ENCODE measurements at regions not wholly inside any gene's neighbourhood (a gene's known extent, or its start where the extent isn't known, plus 50 kb on each side); places are given as distances from the start of the nearest gene placed in this dataset.

DNA sequence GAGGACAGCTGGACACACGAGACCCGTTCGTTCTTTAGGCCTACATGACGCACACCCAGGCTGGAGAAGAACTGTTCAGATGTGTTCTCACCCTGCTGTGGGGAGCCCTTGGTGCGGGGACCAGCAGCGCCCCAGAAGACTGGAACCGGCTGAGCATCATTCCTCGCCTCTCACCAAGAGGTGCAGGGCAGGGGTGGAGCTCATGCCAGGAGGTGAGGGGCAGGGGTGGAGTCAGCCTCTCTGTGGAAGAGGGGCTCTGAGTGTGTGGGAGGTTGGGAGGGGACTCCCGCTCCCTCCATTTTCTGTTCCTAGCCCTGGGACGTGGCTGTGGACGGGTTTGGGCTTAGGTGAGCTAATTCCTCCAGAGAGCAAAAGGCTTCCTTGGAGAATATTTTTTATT lies 66.0 kb upstream of the SHH start:
- no peak for DNase-seq

DNA sequence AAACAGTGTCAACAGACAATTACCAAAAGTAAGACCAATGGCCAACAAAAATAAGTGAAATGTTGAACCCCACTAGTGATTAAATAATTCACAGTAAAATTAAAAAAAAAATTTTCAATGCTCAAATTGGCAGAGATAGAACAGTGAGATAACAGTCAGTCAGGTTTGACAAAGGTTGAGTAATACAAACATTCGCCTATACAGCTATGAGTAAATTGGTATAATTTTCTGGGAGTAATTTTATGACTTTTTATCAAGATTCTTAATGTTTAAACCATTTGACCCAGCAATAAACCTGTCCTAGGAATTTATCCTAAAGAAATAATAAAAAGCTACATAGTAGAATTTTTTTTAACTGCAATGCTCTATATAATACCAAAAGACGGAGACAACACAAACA lies 64.9 kb upstream of the SHH start:
- DNase-seq: no peak

DNA sequence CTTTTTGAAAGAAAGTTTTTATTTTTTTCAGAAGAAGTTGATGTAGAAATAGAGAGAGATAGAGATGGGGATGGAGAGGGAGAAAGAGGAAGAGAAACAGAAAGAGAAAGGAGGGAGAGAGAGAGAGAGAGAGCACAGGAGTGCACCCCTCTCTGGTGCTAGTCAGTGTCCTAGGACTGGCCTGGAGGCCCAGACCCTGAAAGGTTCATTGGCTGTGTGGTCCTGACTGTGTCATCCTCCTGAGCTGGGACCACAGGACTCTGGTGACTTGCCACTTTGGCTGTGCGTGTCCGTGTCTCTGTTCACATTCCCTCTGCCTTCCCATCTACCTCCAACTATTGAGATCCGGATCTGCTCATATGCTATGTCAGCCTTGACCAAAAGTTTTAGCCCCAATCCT lies 62.1 kb upstream of the SHH start:
- DNase-seq: no peak

DNA sequence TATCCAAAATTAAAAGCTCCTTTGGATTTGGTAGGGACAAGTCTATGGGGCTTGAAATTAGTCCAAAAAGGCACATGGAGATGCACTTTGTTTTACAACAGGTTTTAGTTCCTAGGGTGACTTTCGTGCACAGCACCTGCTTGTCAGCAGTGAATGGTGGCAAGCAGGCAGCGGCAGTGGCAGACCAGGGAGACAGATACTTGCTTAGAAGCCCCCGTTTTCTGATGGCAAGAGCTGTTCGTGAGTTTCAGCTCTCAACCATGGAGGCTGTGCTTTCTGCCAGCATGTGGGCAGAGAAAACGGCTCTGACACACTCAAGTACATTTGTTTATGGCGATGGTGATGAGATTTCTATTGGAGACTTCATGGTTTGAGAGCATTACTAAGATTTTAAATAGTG lies 61.7 kb upstream of the SHH start:
- no peak for DNase-seq

DNA sequence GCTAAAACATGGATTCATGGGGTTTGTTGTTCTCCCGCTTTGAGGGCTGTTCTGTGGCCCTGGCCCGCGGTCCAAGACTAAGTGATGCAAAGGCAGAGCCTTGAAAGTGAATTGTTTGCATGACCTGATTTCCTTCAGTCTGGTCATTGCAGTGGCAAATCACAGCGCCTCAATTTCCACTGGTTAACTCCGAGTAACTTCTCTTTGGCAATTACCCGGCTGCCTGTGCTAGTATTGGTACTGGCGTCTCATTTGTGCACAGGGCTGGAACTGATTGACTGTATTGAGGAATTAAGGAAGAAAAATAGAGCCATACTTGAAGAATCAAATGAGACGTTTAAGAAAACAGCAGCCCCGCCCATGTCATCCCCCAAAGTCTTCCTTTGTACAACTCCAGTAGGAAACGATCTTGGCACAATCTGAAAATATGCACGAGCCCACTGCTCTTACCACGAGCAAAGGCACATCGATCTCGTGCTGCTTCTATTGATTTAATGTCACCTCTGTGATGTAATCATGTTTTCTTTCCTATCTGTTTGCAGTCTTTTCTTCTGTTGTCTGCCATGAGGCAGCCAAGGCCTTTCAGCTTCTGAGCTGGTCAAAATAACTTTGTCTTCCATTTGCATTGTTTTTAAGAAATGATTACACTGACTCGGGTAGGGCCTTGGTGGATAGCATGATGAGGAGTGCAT lies 60.6 kb upstream of the SHH start:
- DNase-seq: no peak

DNA sequence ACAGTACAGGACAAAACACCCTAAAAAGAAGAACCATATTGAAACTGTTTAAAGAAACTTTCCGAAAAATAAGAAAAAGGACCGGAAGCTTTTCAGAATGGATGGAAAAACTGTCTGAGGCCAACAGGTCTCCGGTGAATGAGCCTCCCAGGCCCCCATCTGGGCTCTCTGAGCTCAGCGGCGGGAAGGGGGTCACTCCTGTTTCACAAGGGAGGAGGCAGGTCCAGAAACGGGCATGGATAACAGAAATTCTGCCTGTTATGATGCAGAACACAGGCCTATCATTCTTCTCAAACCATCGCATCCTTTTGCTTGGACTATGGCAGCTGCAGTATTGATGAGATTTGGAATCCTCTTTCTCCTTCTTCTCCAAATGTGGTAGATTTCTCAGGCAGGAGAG lies 58.9 kb upstream of the SHH start:
- no peak for DNase-seq

DNA sequence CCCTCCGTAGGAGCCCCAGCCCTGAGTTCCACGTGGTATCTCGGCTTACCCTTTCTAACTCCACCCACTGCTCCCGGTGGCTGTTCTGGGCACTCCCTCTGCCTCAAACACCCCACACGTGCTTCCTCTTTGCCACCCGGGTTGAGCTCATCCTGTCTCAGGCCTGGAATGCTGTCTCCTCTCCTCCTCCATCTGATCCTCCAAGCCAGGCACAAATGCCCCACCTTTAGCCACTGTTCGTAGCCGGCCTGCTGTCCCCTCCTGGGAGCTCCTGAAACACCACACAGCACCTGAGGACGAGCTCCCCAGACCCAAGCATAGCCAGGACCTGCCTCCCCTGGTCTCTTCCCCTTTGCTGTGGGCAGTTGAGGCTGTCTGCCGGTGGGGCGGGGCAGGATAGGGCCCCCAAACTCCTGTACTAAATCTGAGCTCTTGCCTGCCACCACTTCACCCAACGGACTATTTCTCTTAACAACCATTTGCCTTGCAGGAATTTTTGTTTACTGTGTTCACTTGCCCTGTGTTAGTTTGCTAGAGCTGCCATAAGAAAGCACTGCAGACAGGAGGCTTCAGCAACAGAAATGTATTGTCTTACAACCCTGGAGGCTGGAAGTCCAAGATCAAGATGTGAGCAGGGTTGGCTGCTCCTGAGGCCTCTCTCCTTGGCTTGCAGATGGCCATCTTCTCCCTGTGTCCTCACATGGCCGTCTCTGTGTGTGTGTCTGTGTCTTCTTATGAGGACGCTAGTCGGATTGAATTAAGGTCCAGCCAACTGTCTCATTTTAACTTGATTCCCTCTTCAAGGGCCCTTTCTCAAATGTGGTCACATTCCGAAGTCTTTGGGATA lies 58.3 kb upstream of the SHH start:
- DNase-seq: no peak

DNA sequence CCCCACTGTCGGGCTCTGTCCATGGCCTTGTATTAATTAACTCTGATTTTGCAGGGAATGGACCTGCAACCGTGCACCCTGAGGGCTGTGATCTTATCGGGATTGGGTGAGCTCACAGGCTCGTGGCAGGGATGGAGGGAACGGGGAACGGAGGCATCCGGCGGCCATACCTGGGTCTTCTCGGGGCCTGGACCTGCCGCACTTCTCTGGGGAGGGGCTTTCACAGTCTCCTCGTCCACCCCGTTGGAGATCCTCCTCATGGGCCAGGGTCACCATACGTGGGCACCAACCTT lies 57.5 kb upstream of the SHH start:
- no peak for DNase-seq

DNA sequence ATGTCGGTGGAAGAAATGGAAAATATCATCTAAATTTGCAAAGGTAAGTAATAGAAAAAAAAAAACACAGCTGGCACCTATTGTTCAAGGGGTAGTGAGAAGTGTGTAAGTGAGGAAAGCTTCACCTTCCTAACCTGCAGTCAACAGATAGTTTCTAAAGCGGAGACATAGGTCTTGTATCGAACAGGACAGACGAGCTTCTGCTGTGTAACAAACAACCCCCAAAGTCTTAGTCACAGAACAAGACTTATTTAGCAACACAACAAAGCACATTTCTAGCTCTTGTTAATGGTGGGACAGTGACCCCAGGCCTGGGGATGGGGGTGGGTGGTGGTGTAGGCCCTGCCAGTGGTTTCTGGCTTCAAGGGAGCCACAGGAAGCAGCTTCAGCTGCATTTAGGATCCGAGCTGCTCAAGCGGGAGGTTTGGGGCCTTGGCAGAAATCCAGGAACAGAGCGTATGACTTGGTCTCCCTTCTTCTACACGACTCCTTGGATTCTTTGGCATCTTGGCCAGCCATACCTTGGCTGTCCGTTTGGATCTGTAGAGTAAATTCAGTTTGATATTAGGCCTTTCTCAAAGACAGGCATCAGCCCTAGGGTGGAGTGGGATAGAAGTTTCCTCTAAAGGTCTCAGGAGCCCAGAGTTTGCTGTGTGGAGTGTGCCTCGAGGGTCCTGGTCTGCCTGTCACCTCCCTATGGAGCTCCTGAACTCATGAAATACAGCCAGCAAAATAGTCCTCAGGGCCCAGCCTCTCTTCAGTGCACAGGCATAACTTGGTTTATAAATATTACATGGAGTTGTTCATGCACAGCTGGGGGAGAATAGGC lies 56.9 kb upstream of the SHH start:
- no peak for DNase-seq

DNA sequence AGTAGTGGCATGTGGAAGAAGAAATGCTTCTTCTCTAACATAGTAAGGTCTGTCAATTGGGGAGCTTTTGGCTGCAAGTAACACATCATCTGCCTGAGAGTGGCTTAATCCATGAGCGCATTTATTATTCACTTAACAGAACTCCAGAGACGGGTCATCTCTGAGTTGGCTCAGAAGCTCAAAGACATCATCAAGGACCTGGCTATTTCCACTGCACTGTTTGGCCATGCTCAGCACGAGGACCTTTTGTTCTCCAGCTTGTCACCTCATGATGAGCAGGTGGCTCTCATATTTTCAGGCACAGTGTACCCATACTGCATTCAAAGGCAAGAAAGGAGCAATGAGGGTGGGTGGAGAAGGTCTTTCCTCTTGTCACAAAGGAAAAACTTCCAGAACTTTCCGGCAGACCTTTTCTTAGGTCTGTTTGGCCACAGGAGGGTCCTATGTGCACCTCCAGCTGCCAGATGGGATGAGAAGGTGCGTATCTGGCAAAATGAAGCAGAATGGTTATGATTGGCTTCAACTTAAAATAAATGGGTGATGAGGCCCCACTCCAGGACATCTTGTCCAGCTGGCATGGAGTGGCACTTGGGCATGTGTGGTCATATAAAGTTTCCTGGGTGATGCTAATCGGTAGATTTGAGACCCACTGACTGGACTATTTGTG lies 55.6 kb upstream of the SHH start:
- DNase-seq: no peak

DNA sequence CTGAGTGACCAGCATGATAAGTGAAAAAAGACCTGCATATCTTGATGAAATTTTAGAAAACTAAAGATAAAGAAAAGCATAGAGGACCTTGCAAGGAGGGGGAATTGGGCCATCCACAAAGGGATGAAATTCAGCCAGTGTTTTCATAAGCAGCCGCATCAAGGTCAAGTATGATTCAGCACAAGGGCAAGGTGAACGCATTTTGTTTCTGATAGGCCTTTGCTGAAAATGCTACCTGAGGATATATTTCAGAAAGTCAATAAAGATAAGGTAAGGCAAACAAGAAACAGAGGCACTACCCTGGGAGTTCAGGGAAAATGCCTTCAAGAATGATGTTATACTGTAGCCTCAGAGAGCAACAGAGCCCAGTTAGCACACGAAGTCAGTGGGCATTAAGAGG lies 55.0 kb upstream of the SHH start:
- no peak for DNase-seq

DNA sequence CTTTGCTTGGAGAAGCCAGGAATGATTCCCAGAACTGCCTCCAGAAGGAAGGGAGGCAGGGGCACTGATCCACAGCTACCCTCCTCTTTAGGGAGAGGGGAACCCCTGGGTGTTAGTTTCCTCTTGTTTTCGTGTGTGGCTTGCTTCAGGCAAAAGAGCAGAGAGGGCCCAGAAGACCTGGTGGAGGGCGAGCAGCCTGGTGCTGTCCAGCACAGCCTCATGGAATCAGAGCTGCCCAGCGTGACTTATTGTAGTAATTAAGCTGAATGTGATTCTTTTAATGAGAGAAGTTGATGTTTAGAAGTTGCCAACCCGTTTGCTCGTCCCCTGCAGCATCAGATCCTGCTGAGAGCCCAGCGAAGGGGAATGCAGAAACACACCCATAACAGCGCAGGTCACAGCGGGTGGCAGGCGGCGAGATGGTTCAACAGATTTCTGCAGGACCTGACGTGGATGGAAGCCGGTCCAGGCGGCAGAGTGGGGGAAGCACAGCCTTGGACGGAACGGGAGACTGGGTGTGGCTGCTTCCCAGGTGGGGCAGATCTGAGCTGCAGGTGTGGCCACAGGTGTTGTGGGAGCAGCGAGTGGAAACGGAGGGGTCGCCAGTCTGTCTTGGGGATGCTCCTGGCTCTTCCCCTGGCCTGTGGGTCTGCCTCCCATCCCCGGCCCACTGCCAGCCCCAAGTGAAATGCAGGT lies 53.7 kb upstream of the SHH start:
- no peak for DNase-seq

DNA sequence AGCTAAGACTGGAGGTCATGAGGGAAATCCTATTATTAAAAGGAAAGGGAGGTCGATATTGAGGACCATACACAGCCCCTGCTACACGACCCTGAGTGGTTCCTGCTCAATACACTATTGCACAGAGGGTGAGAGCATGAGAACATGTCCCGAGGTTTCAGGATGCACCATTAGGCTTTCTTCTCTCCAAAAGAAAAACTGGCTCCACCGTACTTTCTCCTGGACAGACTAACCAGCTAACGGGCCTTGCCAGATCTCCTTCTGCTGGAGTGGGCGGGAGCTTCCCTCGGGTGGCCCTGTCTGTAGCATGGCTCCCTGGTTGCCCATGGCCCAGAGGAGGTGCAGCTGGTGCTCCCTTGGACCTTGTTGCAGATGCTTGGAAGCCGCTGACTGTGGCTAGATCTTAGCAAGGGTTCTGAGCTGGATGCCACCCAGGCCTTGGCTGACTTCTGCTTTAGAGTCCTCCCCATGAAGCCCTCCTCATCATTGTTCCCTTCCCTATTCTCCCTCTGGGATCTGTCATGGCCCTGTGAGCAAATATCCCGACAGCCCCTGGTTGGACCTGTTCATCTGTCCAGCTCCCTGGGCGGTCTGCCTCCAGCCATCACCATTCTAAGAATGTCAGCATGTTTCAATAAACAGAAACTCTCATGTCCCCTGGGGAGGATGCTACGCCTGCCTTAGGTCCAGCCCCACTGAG lies 52.9 kb upstream of the SHH start:
- DNase-seq: no peak

DNA sequence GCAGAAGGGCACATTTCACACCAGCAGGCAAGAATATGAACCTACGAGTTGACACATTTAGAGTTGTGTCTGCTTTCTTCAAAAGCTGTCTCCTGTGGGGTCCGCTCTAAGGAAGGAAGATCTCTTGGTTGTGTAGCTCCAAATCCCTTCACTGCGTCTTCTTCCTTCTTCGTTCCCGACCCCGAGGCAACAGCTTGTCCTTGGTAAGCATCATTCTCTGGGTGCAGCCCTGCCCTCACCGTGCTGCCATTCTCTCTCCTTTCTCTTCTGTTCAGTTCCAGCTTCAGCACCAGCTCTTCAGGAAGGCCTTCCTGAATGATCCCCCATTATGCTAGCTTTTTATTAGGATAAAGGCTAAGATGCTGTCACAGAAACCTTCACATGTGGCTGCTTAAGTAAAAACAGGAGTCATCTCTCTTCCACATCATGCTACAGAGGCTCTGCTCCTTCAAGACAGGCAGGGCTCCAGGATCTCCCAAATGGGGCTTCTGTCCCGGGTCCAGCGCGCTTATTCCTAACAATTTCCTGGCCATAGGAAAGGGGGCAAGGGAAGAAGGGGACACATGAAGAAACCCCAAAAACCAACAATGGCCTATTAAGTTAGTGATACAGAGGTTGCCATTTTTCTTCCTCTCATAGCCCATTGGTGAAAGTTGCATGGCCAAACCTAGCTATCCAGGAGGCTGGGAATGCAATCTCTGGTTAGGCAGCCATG lies 52.2 kb upstream of the SHH start:
- DNase-seq: no peak

DNA sequence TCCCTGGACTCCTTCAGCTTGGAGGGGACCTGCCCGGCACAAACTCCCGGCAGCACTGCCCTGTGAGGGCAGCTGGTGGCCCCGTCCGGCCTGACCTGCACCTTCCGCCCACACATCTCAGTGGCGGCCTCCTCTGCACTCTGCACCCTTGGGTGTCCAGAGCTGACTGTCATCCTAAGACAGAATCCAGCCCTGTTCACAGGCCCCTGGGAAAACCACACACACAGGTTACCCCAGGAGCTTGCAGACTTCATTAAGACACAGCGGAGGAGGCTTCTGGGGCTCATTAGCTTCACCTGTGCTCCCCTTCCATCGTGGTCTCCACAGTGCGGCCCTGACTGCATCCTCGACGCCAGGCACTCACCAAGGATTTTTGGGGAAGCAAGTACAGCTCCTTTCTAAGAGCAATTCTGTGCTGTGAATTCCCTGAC lies 51.5 kb upstream of the SHH start:
- DNase-seq: no peak

DNA sequence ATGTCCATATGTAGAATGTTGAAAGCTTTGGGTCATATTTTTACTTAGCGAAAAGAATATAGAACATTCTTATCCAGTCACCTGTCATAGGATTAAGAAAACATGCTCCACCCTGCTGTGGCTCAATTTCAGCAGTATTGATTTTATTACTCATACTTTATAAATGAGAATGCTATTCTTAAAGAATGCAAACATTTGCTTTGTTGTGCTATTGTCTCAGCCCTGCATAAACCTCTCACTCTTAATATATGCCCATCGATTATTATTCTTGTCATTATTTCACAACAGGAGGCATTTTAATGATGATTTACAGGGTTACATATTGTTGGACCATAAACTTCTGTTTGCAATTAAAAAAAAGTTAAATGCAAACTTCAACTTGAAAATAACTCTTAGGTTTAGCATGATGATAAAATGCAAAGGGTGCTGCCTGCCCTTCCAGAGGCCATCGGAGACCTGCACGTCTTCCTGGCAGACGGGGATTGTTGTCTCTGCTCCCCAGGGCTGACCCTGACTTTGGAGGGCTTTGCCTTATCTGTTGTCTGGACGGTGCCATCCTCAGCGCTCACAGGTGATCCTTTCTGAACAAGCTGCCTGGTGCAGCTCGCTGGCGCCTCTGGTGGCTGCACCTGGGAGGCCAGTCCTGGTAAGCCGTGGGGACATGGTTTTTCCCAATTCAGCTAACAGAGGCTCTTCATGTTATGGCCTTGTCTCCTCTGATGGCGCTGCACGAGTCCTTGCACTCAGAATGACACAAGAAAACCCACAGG lies 50.0 kb upstream of the SHH start:
- no peak for DNase-seq
